Gastrocnemius medialis (tissue), 4 donors: ENCODE measurements at regions not wholly inside any gene's neighbourhood (a gene's known extent, or its start where the extent isn't known, plus 50 kb on each side); places are given as distances from the start of the nearest gene placed in this dataset.
"Not testable (repeated sequence)": the region's sequence is repeated elsewhere in the genome, so short reads cannot be mapped to it uniquely, and the experiment has no call there.

Experiments used
- POLR2A ChIP-seq, 2 donors: fragments of 450-650 bp; IDR thresholded peaks; one replicate each; pipeline ENCODE4 v1.6.1; 2017; ENCODE audit warnings: antibody characterized with exemption in 2 of 2, mild to moderate bottlenecking in 2 of 2, moderate library complexity in 2 of 2
- TF ChIP-seq, protein P1 (sequence below), 5 experiments: fragments of 450-650 bp in 3 of 5; fragments of 200-600 bp in 2 of 5; sonication (generic) in 2 of 5; IDR thresholded peaks in 4 of 5; conservative IDR thresholded peaks in 1 of 5; 1 replicate in 4 of 5; 2 replicates in 1 of 5; pipeline ENCODE4 v1.5.1; 2016 to 2019; ENCODE audit warnings: antibody characterized with exemption in 5 of 5, mild to moderate bottlenecking in 3 of 5, moderate library complexity in 3 of 5

DNA sequence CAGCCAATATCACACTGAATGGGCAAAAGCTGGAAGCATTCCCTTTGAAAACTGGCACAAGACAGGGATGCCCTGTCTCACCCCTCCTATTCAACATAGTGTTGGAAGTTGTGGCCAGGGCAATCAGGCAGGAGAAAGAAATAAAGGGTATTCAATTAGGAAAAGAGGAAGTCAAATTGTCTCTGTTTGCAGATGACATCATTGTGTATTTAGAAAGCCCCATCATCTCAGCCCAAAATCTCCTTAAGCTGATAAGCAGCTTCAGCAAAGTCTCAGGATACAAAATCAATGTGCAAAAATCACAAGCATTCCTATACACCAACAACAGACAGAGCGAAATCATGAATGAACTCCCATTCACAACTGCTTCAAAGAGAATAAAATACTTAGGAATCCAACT is 223.2 kb downstream of the MEX3B start:
- TF ChIP-seq, protein P1, sequence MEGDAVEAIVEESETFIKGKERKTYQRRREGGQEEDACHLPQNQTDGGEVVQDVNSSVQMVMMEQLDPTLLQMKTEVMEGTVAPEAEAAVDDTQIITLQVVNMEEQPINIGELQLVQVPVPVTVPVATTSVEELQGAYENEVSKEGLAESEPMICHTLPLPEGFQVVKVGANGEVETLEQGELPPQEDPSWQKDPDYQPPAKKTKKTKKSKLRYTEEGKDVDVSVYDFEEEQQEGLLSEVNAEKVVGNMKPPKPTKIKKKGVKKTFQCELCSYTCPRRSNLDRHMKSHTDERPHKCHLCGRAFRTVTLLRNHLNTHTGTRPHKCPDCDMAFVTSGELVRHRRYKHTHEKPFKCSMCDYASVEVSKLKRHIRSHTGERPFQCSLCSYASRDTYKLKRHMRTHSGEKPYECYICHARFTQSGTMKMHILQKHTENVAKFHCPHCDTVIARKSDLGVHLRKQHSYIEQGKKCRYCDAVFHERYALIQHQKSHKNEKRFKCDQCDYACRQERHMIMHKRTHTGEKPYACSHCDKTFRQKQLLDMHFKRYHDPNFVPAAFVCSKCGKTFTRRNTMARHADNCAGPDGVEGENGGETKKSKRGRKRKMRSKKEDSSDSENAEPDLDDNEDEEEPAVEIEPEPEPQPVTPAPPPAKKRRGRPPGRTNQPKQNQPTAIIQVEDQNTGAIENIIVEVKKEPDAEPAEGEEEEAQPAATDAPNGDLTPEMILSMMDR (IDR thresholded peaks at IDR 0.05 in 4 of 5, conservative IDR thresholded peaks at IDR 0.05 in 1 of 5) = not testable (repeated sequence)
- not testable (repeated sequence) for TF ChIP-seq POLR2A (IDR thresholded peaks at IDR 0.05)
